Psoas muscle (tissue), 7 donors: ENCODE measurements at regions not wholly inside any gene's neighbourhood (a gene's known extent, or its start where the extent isn't known, plus 50 kb on each side); places are given as distances from the start of the nearest gene placed in this dataset.

Experiments used
- ATAC-seq, 4 donors: fragments of 200-7000 bp; cut with Tn5 transposase; one replicate each; pipeline ENCODE4 v1.9.1; 2020; ENCODE audit warnings: moderate library complexity in 3 of 4, mild to moderate bottlenecking in 2 of 4
- DNase-seq, 2 donors: peaks; one replicate each; pipeline ENCODE4 v3.0.0-alpha.2; 2020
- H3K27ac ChIP-seq: fragments of 200-600 bp; one replicate; pipeline ENCODE4 v1.8.0; 2022
- H3K27me3 ChIP-seq, 3 donors: fragments of 200-600 bp in 1 of 3; one replicate each; pipeline versions ENCODE4 v1.6.1 to v1.8.0; 2013 to 2022; ENCODE audit warnings: low read length in 2 of 3, mild to moderate bottlenecking in 2 of 3, moderate library complexity in 1 of 3; ENCODE audit not compliant: insufficient read depth in 3 of 3
- H3K36me3 ChIP-seq, 2 donors: fragments of 200-600 bp in 1 of 2; one replicate each; pipeline versions ENCODE4 v1.6.1 to v1.8.0; 2013 to 2022; ENCODE audit warnings: low read depth in 1 of 2, mild to moderate bottlenecking in 1 of 2, moderate library complexity in 1 of 2; ENCODE audit not compliant: insufficient read depth in 1 of 2
- H3K4me1 ChIP-seq: fragments of 200-600 bp; one replicate; pipeline ENCODE4 v1.8.0; 2022
- H3K4me3 ChIP-seq: fragments of 200-600 bp; one replicate; pipeline ENCODE4 v1.8.0; 2022; ENCODE audit warnings: mild to moderate bottlenecking
- H3K9me3 ChIP-seq: fragments of 200-600 bp; one replicate; pipeline ENCODE4 v1.8.0; 2022
- WGBS, 3 donors: extraction: QIAGEN DNeasy Blood & Tissue Kit; methylation state at CpG; one replicate each; pipeline versions ENCODE4 v1.1.6 to v1.1.7; 2013; 5-methylcytosine and 5-hydroxymethylcytosine counted together
- intact Hi-C, 2 donors: fragments of 100-400 bp; cut with DNase I; formaldehyde crosslinking; loops; one replicate each; pipeline versions ENCODE4 v1.11.0 to v1.14.2; 2022
- TF ChIP-seq, protein P1 (sequence below): fragments of 200-600 bp; IDR thresholded peaks from one replicate; pipeline ENCODE4 v1.8.0; 2022; ENCODE audit warnings: antibody characterized with exemption
- donor health status: healthy with polysubstance abuse.
- donor health status: DM: no; HTN: no; CAD: no; lungs with moderate emphysema.
- donor health status: Bipolar disorder and iron deficiency.
- donor health status: healthy.
- donor health status: DM: yes; HTN: yes; CAD: no.
- donor health status: DM: no; HTN: no; CAD: no.
- donor health status: DM: yes; HTN: yes; CAD: no.

- Histone ChIP-seq H3K27me3 (no peaks in the 10 kb centered on the region), H3K4me3 (no peak overlapping the region), H3K4me1 (peaks cover 10% of the 10 kb centered on the region), H3K27ac (no peak overlapping the region), H3K9me3 (no peaks in the 10 kb centered on the region), H3K36me3 (no peaks in the 10 kb centered on the region)
- no peak for ATAC-seq
- TF ChIP-seq, protein P1, sequence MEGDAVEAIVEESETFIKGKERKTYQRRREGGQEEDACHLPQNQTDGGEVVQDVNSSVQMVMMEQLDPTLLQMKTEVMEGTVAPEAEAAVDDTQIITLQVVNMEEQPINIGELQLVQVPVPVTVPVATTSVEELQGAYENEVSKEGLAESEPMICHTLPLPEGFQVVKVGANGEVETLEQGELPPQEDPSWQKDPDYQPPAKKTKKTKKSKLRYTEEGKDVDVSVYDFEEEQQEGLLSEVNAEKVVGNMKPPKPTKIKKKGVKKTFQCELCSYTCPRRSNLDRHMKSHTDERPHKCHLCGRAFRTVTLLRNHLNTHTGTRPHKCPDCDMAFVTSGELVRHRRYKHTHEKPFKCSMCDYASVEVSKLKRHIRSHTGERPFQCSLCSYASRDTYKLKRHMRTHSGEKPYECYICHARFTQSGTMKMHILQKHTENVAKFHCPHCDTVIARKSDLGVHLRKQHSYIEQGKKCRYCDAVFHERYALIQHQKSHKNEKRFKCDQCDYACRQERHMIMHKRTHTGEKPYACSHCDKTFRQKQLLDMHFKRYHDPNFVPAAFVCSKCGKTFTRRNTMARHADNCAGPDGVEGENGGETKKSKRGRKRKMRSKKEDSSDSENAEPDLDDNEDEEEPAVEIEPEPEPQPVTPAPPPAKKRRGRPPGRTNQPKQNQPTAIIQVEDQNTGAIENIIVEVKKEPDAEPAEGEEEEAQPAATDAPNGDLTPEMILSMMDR, result no peak
- intact Hi-C loops, result no loop called here
- WGBS, 3 donors, result 83 to 93% (median 92%) methylated on average over 1 of the region's 1 CpG
- no peak for DNase-seq
These were observed 68.2 kb upstream of the PRDX6 start for GRCh38 chr1:173408886-173409285.

- ATAC-seq, result no peak
- DNase-seq, result peak in 1 of 2 donors; percentile 18
- TF ChIP-seq, protein P1, result no peak
- Histone ChIP-seq H3K27me3 (no peaks in the 10 kb centered on the region), H3K4me1 (peaks cover 10% of the 10 kb centered on the region), H3K9me3 (no peaks in the 10 kb centered on the region), H3K4me3 (no peak overlapping the region), H3K36me3 (no peaks in the 10 kb centered on the region), H3K27ac (no peak overlapping the region)
- intact Hi-C loops, result no loop called here
- 34 to 55% (median 39%) methylated on average over 3 of the region's 3 CpGs for WGBS, 3 donors
These were observed 67.5 kb upstream of the PRDX6 start for GRCh38 chr1:173409613-173410012.

- no peaks in the 10 kb centered on the region for H3K36me3 ChIP-seq
- H3K27ac ChIP-seq, result no peak overlapping the region
- peaks cover 8% of the 10 kb centered on the region for H3K4me1 ChIP-seq
- H3K9me3 ChIP-seq, result no peaks in the 10 kb centered on the region
- H3K4me3 ChIP-seq, result no peak overlapping the region
- DNase-seq, result no peak
- ATAC-seq, result no peak
- TF ChIP-seq, protein P1, result no peak
- H3K27me3 ChIP-seq, result no peaks in the 10 kb centered on the region
- intact Hi-C loops, result no loop called here
- WGBS, 3 donors, result 91 to 94% (median 92%) methylated on average over 4 of the region's 4 CpGs
These were observed 66.9 kb upstream of the PRDX6 start for GRCh38 chr1:173410133-173410793.

- WGBS, 3 donors, result 89 to 92% (median 90%) methylated on average over 5 of the region's 5 CpGs
- Histone ChIP-seq H3K27me3 (no peaks in the 10 kb centered on the region), H3K4me3 (no peak overlapping the region), H3K27ac (no peak overlapping the region), H3K36me3 (no peaks in the 10 kb centered on the region), H3K4me1 (peaks cover 3% of the 10 kb centered on the region), H3K9me3 (no peaks in the 10 kb centered on the region)
- no peak for ATAC-seq
- TF ChIP-seq, protein P1, result no peak
- no peak for DNase-seq
- intact Hi-C loops, result no loop called here
These were observed 66.3 kb upstream of the PRDX6 start for GRCh38 chr1:173410794-173411236.
